T1000 (cell line): ENCODE measurements at regions not wholly inside any gene's neighbourhood (a gene's known extent, or its start where the extent isn't known, plus 50 kb on each side); places are given as distances from the start of the nearest gene placed in this dataset.

ENCODE experiments used
- DNase-seq: peaks from one replicate; lab custom pipeline; 2025; ENCODE audit warnings: mixed read lengths; lab: John Stamatoyannopoulos, UW

DNA sequence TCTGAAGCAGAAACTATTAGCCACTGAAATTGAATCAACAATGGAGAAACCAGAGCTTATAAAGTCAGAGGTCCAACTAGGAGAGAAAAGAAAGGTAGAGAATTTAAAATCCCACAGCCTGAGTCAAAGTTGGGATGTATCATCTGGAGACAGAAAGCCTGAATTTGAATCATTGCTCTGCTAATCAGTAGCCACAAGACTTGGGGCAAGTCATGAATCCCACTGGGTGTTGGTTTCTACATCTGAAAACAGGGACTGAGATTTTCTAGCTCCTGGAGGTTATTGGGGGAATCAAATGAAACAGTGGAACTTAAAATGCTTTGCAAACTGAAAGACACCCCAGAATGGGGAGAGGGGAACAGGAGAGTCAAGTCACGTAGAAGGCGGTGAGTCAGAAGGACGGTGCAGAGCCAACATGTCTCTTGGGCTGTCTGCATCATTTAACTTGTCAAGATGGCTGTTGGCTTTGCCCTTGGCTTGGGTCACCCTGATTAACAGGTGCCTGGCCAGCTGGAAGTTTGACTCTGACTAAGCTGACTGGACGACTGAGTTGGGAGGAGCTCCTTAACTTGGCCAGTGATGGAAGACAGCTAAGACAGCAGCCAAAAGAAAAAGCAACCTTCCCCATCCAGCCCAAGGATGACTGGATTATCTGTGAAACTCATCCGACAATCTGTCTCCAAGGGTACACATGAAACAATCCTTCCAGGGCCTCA is 60.6 kb upstream of the ADRA1B start:
- no peak for DNase-seq

DNA sequence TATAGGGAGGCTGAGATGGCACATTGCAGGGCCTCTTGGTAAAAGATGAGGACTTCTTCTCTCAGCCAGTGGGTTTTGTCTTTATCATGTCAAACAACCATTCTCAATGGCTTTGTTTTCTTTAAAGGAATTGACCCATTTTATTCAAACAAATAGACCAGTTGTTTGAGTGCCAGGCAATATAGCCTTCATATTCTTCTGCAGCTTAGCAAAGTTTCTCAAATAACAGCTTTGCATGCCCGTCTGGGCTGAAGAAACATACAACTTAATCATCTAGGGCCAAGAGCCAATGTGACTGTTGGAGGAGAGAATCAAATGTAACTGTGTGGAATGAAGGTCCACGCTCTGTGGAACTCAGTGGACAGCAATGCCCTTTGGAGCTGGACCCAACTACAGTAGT is 57.4 kb upstream of the ADRA1B start:
- DNase-seq: no peak

DNA sequence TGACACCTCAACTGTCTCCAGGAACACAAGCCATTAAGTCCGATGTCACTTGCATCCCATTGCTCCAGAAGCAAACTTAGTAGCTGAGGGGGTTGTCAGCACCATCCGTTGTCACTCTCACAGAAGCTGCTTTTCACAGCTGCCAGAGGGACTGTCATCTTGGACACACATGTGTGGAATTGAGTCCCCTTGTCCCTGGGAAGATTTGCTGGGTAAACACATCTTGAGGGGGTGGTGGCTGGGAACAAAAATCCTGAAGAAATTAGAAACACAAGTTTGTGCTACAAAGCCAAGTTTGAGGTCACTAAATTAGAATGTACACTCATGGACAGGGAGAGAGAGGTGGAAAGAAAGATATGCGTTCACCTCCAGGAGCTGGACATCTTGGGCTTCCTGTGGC is 55.2 kb upstream of the ADRA1B start:
- DNase-seq: no peak

DNA sequence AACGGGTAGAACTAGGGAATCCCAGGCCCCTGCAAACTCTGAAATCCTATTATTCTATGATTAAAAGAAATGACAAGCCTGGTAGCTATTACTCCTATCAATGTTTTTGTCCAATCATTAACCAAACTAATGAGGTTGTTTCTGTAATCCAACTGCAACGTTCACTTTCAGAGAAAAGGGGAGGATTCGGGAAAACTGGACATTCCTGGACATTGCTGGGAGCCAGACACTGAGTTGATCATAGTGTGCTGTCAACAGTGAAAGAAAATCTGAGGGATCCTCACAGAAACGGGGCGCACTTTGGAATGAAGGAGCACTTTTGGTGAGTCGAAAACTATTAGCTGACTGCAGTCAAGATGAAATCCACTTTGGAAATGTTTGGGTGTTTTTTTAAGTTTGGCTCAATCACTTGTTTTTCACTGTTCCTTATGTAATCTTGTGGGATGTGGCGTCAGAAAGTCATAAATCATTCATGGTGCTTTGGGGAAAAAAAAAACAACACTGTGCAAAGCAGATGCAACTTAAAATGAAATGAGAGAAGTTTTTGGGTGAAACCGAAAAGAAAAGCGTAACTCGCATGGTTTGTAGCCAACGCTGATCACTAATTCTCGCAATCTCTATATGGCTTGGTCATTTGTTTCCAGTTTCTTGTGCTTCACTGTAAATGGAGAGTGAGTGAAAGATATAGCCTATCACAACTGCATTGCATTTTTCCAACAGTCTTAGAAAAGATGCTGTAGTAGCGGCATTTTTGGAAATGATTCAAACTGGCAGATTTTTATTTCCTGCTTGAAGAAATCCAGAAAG is 51.2 kb upstream of the ADRA1B start:
- no peak for DNase-seq

DNA sequence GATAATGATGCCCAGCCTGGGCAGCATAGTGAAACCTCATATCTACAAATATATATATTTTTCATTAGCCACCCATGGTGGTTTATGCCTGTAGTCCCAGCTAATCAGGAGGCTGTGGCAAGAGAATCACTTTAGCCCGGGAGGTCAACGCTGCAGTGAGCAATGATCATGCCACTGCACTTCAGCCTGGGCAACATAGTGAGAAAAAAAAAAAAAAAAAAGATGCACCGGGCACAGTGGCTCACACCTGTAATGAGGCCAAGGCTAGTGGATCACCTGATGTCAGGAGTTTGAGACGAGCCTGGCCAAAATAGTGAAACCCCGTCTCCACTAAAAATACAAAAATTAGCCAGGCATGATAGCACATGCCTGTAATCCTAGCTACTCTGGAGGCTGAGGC is 50.2 kb upstream of the ADRA1B start:
- no peak for DNase-seq
